Loucy (cell line): ENCODE measurements at regions not wholly inside any gene's neighbourhood (a gene's known extent, or its start where the extent isn't known, plus 50 kb on each side); places are given as distances from the start of the nearest gene placed in this dataset.

Source experiments
- H2AFZ ChIP-seq: fragments of 200-600 bp; sonication (generic); 2 replicates; pipeline ENCODE4 v1.6.0; 2016; ENCODE audit warnings: antibody characterized with exemption, mild to moderate bottlenecking, low read length, moderate library complexity
- H3F3A ChIP-seq: fragments of 200-600 bp; 2 replicates; pipeline ENCODE4 v1.6.0; 2016; ENCODE audit warnings: antibody characterized with exemption, low read depth, mild to moderate bottlenecking
- H3K27me3 ChIP-seq: fragments of 200-600 bp; sonication (generic); 2 replicates; pipeline ENCODE4 v1.6.1; 2014; ENCODE audit warnings: low read length, mild to moderate bottlenecking; ENCODE audit not compliant: insufficient read depth, poor library complexity, severe bottlenecking
- H3K36me3 ChIP-seq: fragments of 200-600 bp; sonication (generic); 2 replicates; pipeline ENCODE4 v1.6.1; 2016; ENCODE audit warnings: low read length; ENCODE audit not compliant: insufficient read depth
- H3K4me1 ChIP-seq: fragments of 200-600 bp; sonication (generic); 2 replicates; pipeline ENCODE4 v1.5.1; 2014; ENCODE audit warnings: low read length, mild to moderate bottlenecking; ENCODE audit not compliant: insufficient read depth, poor library complexity, severe bottlenecking
- H3K4me2 ChIP-seq: fragments of 200-600 bp; sonication (generic); 2 replicates; pipeline ENCODE4 v1.6.0; 2014; ENCODE audit warnings: antibody characterized with exemption, low read length, low read depth, mild to moderate bottlenecking; ENCODE audit not compliant: poor library complexity, severe bottlenecking
- H3K4me3 ChIP-seq: fragments of 200-600 bp; sonication (generic); 2 replicates; pipeline ENCODE4 v1.5.1; 2014; ENCODE audit warnings: low read length, mild to moderate bottlenecking, mixed read lengths; ENCODE audit not compliant: poor library complexity, severe bottlenecking
- H3K79me2 ChIP-seq: fragments of 200-600 bp; sonication (generic); 2 replicates; pipeline ENCODE4 v1.6.1; 2014; ENCODE audit warnings: low read length; ENCODE audit not compliant: insufficient read depth
- H3K9ac ChIP-seq: fragments of 200-600 bp; sonication (generic); 2 replicates; pipeline ENCODE4 v1.6.0; 2014; ENCODE audit warnings: mild to moderate bottlenecking, low read depth, low read length, moderate library complexity; ENCODE audit not compliant: poor library complexity, severe bottlenecking
- H3K9me2 ChIP-seq: fragments of 200-600 bp; sonication (generic); replicated peaks from 2 replicates; pipeline ENCODE4 v1.6.1; 2016; ENCODE audit warnings: low read depth, low read length, mixed read lengths
- H3K9me3 ChIP-seq: fragments of 200-600 bp; sonication (generic); 2 replicates; pipeline ENCODE4 v1.6.1; 2014; ENCODE audit warnings: mild to moderate bottlenecking, antibody characterized with exemption, low read length, low read depth; ENCODE audit not compliant: insufficient read depth
- H4K20me1 ChIP-seq: fragments of 200-600 bp; sonication (generic); 2 replicates; pipeline ENCODE4 v1.6.0; 2014; ENCODE audit warnings: antibody characterized with exemption, low read length, mild to moderate bottlenecking; ENCODE audit not compliant: insufficient read depth, poor library complexity, severe bottlenecking
- CTCF ChIP-seq: fragments of 200-600 bp; sonication (generic); conservative IDR thresholded peaks from 2 replicates; pipeline ENCODE4 v1.5.1; 2014; ENCODE audit warnings: mild to moderate bottlenecking, antibody characterized with exemption, low read length
- EZH2phosphoT487 ChIP-seq: fragments of 200-600 bp; IDR thresholded peaks from 2 replicates; pipeline ENCODE4 v1.6.1; 2018; ENCODE audit warnings: antibody characterized with exemption, mild to moderate bottlenecking, moderate library complexity, borderline replicate concordance

- Histone ChIP-seq H3K9me3 (no peaks in the 10 kb centered on the region), H3K4me3 (no peak overlapping the region), H3K9me2 (no peaks in the 10 kb centered on the region), H3F3A (no peaks in the 10 kb centered on the region), H3K9ac (no peak overlapping the region), H3K4me2 (no peak overlapping the region), H3K4me1 (peaks cover 6% of the 10 kb centered on the region), H3K79me2 (no peaks in the 10 kb centered on the region), H3K27me3 (no peaks in the 10 kb centered on the region), H4K20me1 (no peaks in the 10 kb centered on the region), H3K36me3 (no peaks in the 10 kb centered on the region), H2AFZ (no peak overlapping the region)
- TF ChIP-seq CTCF (no peak), EZH2phosphoT487 (no peak)
Observed at GRCh38 chr6:106749609-106750008, 120.2 kb downstream of the QRSL1 start.

DNA sequence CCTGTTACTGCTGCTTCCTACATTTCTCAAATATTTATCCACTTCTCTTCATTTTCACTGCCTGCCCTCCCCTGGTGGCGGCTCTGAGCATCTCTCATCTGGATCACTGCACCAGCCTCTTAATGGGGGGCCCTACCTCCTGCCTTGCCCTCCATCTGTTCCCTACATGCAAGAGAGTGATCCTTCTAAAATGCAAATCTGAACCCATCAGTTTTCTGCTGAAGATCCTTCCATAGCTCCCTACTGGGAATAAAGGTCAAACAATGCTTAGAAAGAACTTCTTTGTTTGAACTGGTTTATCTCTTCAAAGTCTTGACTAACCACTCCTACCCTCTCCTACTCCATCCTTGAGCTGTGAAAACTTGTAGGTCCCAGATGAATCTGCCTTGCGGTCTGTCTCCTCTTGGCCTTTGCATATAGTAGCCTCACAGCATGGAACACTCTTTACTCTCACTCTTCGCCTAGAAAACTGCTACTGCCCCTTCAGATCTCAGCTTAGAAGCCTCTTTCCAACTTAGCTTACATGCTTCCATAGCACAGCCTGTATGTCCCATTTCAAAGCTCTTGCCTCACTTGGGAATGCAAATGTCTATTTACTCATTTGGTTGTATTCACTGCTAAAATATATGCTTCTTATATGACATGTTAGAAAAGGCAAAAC, 119.3 kb downstream of the QRSL1 start:
- Histone ChIP-seq H3K9ac (no peak overlapping the region), H3K9me3 (no peaks in the 10 kb centered on the region), H3K4me1 (peaks cover 10% of the 10 kb centered on the region), H3K79me2 (no peaks in the 10 kb centered on the region), H3K4me2 (no peak overlapping the region), H3K9me2 (no peaks in the 10 kb centered on the region), H3K27me3 (no peaks in the 10 kb centered on the region), H3K36me3 (no peaks in the 10 kb centered on the region), H3K4me3 (no peak overlapping the region), H3F3A (no peaks in the 10 kb centered on the region), H4K20me1 (no peaks in the 10 kb centered on the region), H2AFZ (no peak overlapping the region)
- TF ChIP-seq CTCF (peak; percentile 42), EZH2phosphoT487 (no peak)

DNA sequence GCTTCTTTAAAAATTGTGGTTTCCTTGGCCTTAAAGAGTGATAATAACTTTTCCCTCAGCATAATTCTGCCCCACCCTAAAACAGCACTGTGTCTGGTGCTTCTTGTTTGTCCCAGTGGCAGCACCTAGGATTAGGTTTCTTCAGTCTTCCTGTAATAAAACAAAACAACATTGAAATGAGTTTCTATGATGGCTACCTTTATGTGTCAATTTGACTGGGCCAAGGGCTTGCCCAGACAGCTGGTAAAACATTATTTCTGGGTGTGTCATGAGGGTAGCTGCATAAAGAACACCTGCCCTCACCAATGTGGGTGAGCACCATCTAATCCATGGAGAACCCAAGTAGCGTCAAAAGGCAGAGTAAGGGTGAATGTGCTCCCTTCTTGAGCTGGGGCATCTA, 117.8 kb downstream of the QRSL1 start:
- H3K9me3 ChIP-seq: no peaks in the 10 kb centered on the region
- no peak for TF ChIP-seq EZH2phosphoT487
- TF ChIP-seq CTCF: no peak
- no peak overlapping the region for H3K4me3 ChIP-seq
- no peak overlapping the region for H3K9ac ChIP-seq
- H4K20me1 ChIP-seq: no peaks in the 10 kb centered on the region
- no peak overlapping the region for H3K4me2 ChIP-seq
- H3K9me2 ChIP-seq: no peaks in the 10 kb centered on the region
- H3K79me2 ChIP-seq: no peaks in the 10 kb centered on the region
- no peaks in the 10 kb centered on the region for H3K27me3 ChIP-seq
- no peaks in the 10 kb centered on the region for H3F3A ChIP-seq
- no peaks in the 10 kb centered on the region for H3K36me3 ChIP-seq
- H2AFZ ChIP-seq: no peak overlapping the region
- H3K4me1 ChIP-seq: peaks cover 10% of the 10 kb centered on the region
